ENCODE measurements at regions not wholly inside any gene's neighbourhood (a gene's known extent, or its start where the extent isn't known, plus 50 kb on each side); places are given as distances from the start of the nearest gene placed in this dataset.

DNA sequence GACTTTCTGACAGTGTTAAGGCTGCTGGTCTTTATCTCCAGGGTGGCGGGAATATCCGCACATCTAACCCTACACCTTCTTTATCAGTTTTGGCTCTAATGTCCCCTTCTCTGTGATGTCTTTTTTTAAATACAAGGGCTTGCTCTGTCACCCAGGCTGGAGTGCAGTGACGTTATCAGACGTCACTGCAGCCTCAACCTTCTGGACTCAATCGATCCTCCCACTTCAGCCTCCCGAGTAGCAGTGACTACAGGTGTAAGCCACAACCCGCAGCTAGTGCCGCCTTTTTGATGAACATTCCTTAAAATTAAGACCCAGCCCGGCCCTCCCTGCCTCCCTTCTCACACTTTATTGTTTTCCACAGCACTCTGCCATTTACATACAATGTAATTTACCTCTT, 120.1 kb upstream of the CDH4 start:
- TF ChIP-seq CTCF (IDR thresholded peaks at IDR 0.05) (no peak), POLR2AphosphoS5 (IDR thresholded peaks at IDR 0.05) (no peak)

Data from stomach (tissue), 4 donors.